Pancreas (tissue), 10 donors: ENCODE measurements at regions not wholly inside any gene's neighbourhood (a gene's known extent, or its start where the extent isn't known, plus 50 kb on each side); places are given as distances from the start of the nearest gene placed in this dataset.

ENCODE experiments used
- ATAC-seq, 4 donors: fragments of 200-7000 bp; cut with Tn5 transposase; one replicate each; pipeline versions ENCODE4 v1.8.0 to v1.9.1; 2020; ENCODE audit warnings: mild to moderate bottlenecking in 4 of 4, moderate library complexity in 4 of 4
- DNase-seq, 6 donors: peaks; one replicate each; pipeline ENCODE4 v3.0.0-alpha.2; 2020
- FAIRE-seq: peaks from 2 replicates; lab custom pipeline; 2012; peaks lifted over from hg19 to GRCh38; lab: Jason Lieb, UNC
- H3K27ac ChIP-seq, 4 donors: fragments of 200-600 bp; sonication (generic); 1 replicate in 3 of 4; 2 replicates in 1 of 4; pipeline versions ENCODE4 v1.5.0 to v1.8.0; 2020
- H3K27me3 ChIP-seq, 4 donors: fragments of 200-600 bp; one replicate each; pipeline ENCODE4 v1.8.0; 2021
- H3K36me3 ChIP-seq, 3 donors: fragments of 200-600 bp; sonication (generic) in 1 of 3; one replicate each; pipeline versions ENCODE4 v1.5.0 to v1.8.0; 2020 to 2021
- H3K4me1 ChIP-seq, 3 donors: fragments of 200-600 bp; one replicate each; pipeline ENCODE4 v1.8.0; 2021
- H3K4me3 ChIP-seq, 4 donors: fragments of 200-600 bp; sonication (generic) in 2 of 4; one replicate each; pipeline versions ENCODE4 v1.5.0 to v1.8.0; 2020 to 2021
- H3K9me3 ChIP-seq, 4 donors: fragments of 200-600 bp; one replicate each; pipeline ENCODE4 v1.8.0; 2021
- WGBS, 2 donors: extraction: QIAGEN DNeasy Blood & Tissue Kit; methylation state at CpG; one replicate each; pipeline ENCODE4 v1.1.7; 2013; 5-methylcytosine and 5-hydroxymethylcytosine counted together
- intact Hi-C, 3 donors: fragments of 100-400 bp; cut with DNase I; formaldehyde crosslinking; loops; one replicate each; pipeline versions ENCODE4 v1.11.1 to v1.14.2; 2022
- TF ChIP-seq, protein P1 (sequence below), 4 donors: fragments of 200-600 bp; sonication (generic) in 3 of 4; IDR thresholded peaks; one replicate each; pipeline versions ENCODE4 v1.5.0 to v1.8.0; 2021; ENCODE audit warnings: antibody characterized with exemption in 4 of 4
- donor health status: healthy with polysubstance abuse.
- donor health status: DM: no; HTN: no; CAD: no; lungs with moderate emphysema.
- donor health status: DM: no; HTN: no; CAD: no.
- donor health status: control.
- donor health status: control.
- donor health status: Bipolar disorder and iron deficiency.
- donor health status: DM: yes; HTN: yes; CAD: no.
- donor health status: DM: no; HTN: no; CAD: no.
- donor health status: DM: no; HTN: no; CAD: no.
- donor health status: DM: yes; HTN: yes; CAD: no.

DNA sequence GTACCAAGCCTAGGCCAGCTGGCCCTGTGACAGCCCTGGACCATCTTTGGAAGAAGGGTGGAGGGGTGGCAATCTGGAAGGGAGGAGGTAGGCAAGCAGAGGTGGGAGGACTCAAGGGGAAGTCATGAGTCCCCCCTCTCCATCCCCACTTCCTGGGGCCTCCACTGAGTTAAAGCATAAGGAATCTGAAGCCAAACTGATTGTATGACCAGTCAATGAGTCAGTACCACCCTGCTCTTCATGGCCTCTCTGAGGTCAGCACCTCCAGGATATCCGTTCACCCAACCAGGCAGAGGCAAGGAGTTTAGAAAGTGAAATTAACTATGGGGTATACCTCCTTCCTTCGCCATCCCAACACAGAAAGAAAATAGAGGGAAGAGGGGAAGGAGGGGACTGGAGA, 272.7 kb downstream of the SOX9 start:
- H3K27ac ChIP-seq: no peak overlapping the region
- H3K27me3 ChIP-seq: no peaks in the 10 kb centered on the region
- H3K36me3 ChIP-seq: no peaks in the 10 kb centered on the region
- 84 to 100% methylated on average over 2 of the region's 2 CpGs for WGBS, 2 donors
- no peak overlapping the region for H3K4me3 ChIP-seq
- TF ChIP-seq, protein P1, sequence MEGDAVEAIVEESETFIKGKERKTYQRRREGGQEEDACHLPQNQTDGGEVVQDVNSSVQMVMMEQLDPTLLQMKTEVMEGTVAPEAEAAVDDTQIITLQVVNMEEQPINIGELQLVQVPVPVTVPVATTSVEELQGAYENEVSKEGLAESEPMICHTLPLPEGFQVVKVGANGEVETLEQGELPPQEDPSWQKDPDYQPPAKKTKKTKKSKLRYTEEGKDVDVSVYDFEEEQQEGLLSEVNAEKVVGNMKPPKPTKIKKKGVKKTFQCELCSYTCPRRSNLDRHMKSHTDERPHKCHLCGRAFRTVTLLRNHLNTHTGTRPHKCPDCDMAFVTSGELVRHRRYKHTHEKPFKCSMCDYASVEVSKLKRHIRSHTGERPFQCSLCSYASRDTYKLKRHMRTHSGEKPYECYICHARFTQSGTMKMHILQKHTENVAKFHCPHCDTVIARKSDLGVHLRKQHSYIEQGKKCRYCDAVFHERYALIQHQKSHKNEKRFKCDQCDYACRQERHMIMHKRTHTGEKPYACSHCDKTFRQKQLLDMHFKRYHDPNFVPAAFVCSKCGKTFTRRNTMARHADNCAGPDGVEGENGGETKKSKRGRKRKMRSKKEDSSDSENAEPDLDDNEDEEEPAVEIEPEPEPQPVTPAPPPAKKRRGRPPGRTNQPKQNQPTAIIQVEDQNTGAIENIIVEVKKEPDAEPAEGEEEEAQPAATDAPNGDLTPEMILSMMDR (IDR thresholded peaks at IDR 0.05): no peak
- H3K4me1 ChIP-seq: peaks cover 0 to 10% (median 0%) of the 10 kb centered on the region in 3 donors
- intact Hi-C loops: no loop called here
- H3K9me3 ChIP-seq: no peaks in the 10 kb centered on the region
- ATAC-seq: no peak
- FAIRE-seq: no peak
- DNase-seq: no peak

GRCh38 chr17:72394531-72394930, 273.7 kb downstream of the SOX9 start:
- FAIRE-seq (no peak), DNase-seq (no peak), ATAC-seq (no peak)
- WGBS, 2 donors: 86 to 94% methylated on average over 6 of the region's 6 CpGs
- TF ChIP-seq, protein P1 (IDR thresholded peaks at IDR 0.05): no peak
- Histone ChIP-seq H3K27ac (no peak overlapping the region), H3K36me3 (no peaks in the 10 kb centered on the region), H3K4me1 (peaks cover 0 to 10% (median 0%) of the 10 kb centered on the region in 3 donors), H3K9me3 (no peaks in the 10 kb centered on the region), H3K27me3 (no peaks in the 10 kb centered on the region), H3K4me3 (no peak overlapping the region)
- intact Hi-C loops: no loop called here

DNA sequence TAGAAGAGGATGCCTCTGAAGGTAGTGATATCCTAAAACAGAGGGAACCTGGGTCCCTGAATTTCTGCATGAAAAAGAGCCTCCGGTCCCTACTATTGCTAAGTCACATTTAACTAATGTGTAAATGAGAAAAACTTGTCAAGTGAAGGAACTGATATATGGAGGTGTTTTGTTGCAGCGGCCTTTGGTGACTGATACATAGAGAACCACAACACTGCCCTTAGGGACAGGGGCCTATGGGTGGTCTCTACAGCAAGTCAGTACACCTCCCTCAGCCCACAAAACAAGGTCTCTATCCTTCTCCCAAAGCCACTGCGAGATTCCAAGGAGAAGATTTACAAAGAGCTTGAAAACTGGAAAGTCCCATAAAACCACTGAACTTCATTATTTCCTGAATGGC, 275.3 kb downstream of the SOX9 start:
- no peak for FAIRE-seq
- 94 to 95% methylated on average over 3 of the region's 3 CpGs for WGBS, 2 donors

GRCh38 chr17:72397223-72397667, 276.4 kb downstream of the SOX9 start:
- TF ChIP-seq, protein P1 (IDR thresholded peaks at IDR 0.05): no peak
- no peaks in the 10 kb centered on the region for H3K36me3 ChIP-seq
- DNase-seq: peak in 1 of 6 donors; percentile 27
- ATAC-seq: no peak
- H3K4me1 ChIP-seq: peaks cover 0 to 20% (median 8%) of the 10 kb centered on the region in 3 donors
- H3K4me3 ChIP-seq: no peak overlapping the region
- FAIRE-seq: no peak
- no peak overlapping the region for H3K27ac ChIP-seq
- intact Hi-C loops: no loop called here
- 73 to 85% methylated on average over 2 of the region's 2 CpGs for WGBS, 2 donors
- no peaks in the 10 kb centered on the region for H3K9me3 ChIP-seq
- H3K27me3 ChIP-seq: no peaks in the 10 kb centered on the region

More for the DNA sequence above, 275.3 kb downstream of the SOX9 start:
- TF ChIP-seq, protein P1 (IDR thresholded peaks at IDR 0.05): no peak
- no peak overlapping the region for H3K4me3 ChIP-seq
- no peak overlapping the region for H3K27ac ChIP-seq
- peaks cover 0 to 20% (median 8%) of the 10 kb centered on the region in 3 donors for H3K4me1 ChIP-seq
- ATAC-seq (no peak), DNase-seq (no peak)
- H3K36me3 ChIP-seq: no peaks in the 10 kb centered on the region
- H3K27me3 ChIP-seq: no peaks in the 10 kb centered on the region
- intact Hi-C loops: no loop called here
- H3K9me3 ChIP-seq: no peaks in the 10 kb centered on the region

- FAIRE-seq (no peak), ATAC-seq (peak in 3 of 4 donors; percentile 30 to 44 (median 32)), DNase-seq (no peak)
- no peak overlapping the region for H3K4me3 ChIP-seq
- H3K9me3 ChIP-seq: no peaks in the 10 kb centered on the region
- H3K36me3 ChIP-seq: no peaks in the 10 kb centered on the region
- no peak overlapping the region for H3K27ac ChIP-seq
- TF ChIP-seq, protein P1 (IDR thresholded peaks at IDR 0.05): no peak
- 35 to 37% methylated on average over 3 of the region's 3 CpGs for WGBS, 2 donors
- H3K4me1 ChIP-seq: peaks cover 0 to 20% (median 8%) of the 10 kb centered on the region in 3 donors
- no peaks in the 10 kb centered on the region for H3K27me3 ChIP-seq
- intact Hi-C loops: no loop called here
Measured at GRCh38 chr17:72397687-72398086, 276.9 kb downstream of the SOX9 start.
